ENCODE measurements at regions not wholly inside any gene's neighbourhood (a gene's known extent, or its start where the extent isn't known, plus 50 kb on each side); places are given as distances from the start of the nearest gene placed in this dataset.

- TF ChIP-seq CTCF (IDR thresholded peaks at IDR 0.05) (no peak), JAZF1 (CRISPR knock-in tag; IDR thresholded peaks at IDR 0.05) (no peak), ZNF263 (CRISPR knock-in tag; IDR thresholded peaks at IDR 0.05; ENCODE audit: low read depth) (no peak)
These were observed 107.9 kb upstream of the BMAL1 start for GRCh38 chr11:13169709-13170108.
